Osteoblast (primary cell): ENCODE measurements at regions not wholly inside any gene's neighbourhood (a gene's known extent, or its start where the extent isn't known, plus 50 kb on each side); places are given as distances from the start of the nearest gene placed in this dataset.

Experiments used
- DNase-seq: peaks from one replicate; pipeline ENCODE4 v3.0.0; 2011; ENCODE audit warnings: low spot score, mixed read lengths; ENCODE audit not compliant: insufficient read length; ENCODE audit errors: missing footprints
- H2AFZ ChIP-seq: 2 replicates; pipeline ENCODE4 v1.6.0; 2011; ENCODE audit warnings: mild to moderate bottlenecking, low read length
- H3K27ac ChIP-seq: 2 replicates; pipeline ENCODE4 v1.5.1; 2011; ENCODE audit warnings: mild to moderate bottlenecking, low read depth, low read length, moderate library complexity
- H3K27me3 ChIP-seq: 2 replicates; pipeline ENCODE4 v1.6.0; 2012; ENCODE audit warnings: mild to moderate bottlenecking, control low read depth, inconsistent platforms, low read length, moderate library complexity; ENCODE audit not compliant: insufficient read depth
- H3K36me3 ChIP-seq: 2 replicates; pipeline ENCODE4 v1.5.1; 2011; ENCODE audit warnings: mild to moderate bottlenecking, low read length, control low read depth, moderate library complexity; ENCODE audit not compliant: insufficient read depth
- H3K4me1 ChIP-seq: 2 replicates; pipeline ENCODE4 v1.5.1; 2011; ENCODE audit warnings: mild to moderate bottlenecking, low read length, control low read depth, moderate library complexity; ENCODE audit not compliant: insufficient read depth
- H3K4me2 ChIP-seq: 2 replicates; pipeline ENCODE4 v1.6.0; 2011; ENCODE audit warnings: mild to moderate bottlenecking, low read length; ENCODE audit not compliant: insufficient read depth
- H3K4me3 ChIP-seq: fragments of 200-600 bp; sonication (generic); 3 replicates; pipeline ENCODE4 v1.5.1; 2012; ENCODE audit warnings: mild to moderate bottlenecking, low read length, inconsistent platforms; ENCODE audit not compliant: insufficient read depth
- H3K79me2 ChIP-seq: 2 replicates; pipeline ENCODE4 v1.6.0; 2012; ENCODE audit warnings: mild to moderate bottlenecking, low read length, control low read depth, inconsistent platforms; ENCODE audit not compliant: insufficient read depth
- H3K9me3 ChIP-seq: 2 replicates; pipeline ENCODE4 v1.5.1; 2011; ENCODE audit warnings: low read depth, low read length, control low read depth
- H4K20me1 ChIP-seq: 2 replicates; pipeline ENCODE4 v1.6.0; 2012; ENCODE audit warnings: mild to moderate bottlenecking, low read length, control low read depth; ENCODE audit not compliant: insufficient read depth
- CTCF ChIP-seq: IDR thresholded peaks from 2 replicates; pipeline ENCODE4 v1.5.1; 2011; ENCODE audit warnings: mild to moderate bottlenecking, low read depth, low read length, moderate library complexity; ENCODE audit errors: extremely low read depth

DNA sequence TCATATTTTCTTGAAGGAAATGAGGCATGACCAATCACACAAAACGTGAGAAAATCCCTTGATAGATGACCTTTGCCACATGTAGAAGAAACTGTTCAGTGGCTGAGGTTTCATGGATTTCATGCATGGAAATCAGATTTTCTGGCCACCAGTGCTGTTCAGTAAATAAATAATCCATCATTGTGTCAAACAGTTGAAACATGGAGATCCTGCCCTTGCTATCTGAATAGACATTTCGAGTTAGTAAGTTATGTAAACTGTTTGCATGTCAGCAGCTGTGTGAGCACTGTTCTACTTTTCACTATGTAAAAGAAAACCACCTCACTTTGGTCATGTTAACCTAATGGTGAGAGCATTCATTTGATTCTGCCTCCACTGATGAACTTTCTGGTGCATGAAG, 793.9 kb upstream of the EPHA7 start:
- H3K27ac ChIP-seq = no peak overlapping the region
- no peaks in the 10 kb centered on the region for H3K27me3 ChIP-seq
- TF ChIP-seq CTCF = no peak
- H3K4me1 ChIP-seq = no peaks in the 10 kb centered on the region
- H3K9me3 ChIP-seq = no peaks in the 10 kb centered on the region
- no peak overlapping the region for H3K4me2 ChIP-seq
- no peak for DNase-seq
- no peaks in the 10 kb centered on the region for H3K79me2 ChIP-seq
- H2AFZ ChIP-seq = no peak overlapping the region
- H3K4me3 ChIP-seq = no peak overlapping the region
- no peaks in the 10 kb centered on the region for H3K36me3 ChIP-seq
- H4K20me1 ChIP-seq = no peaks in the 10 kb centered on the region

GRCh38 chr6:94196891-94197290, 777.5 kb upstream of the EPHA7 start:
- no peaks in the 10 kb centered on the region for H3K27me3 ChIP-seq
- H3K4me2 ChIP-seq = no peak overlapping the region
- H3K27ac ChIP-seq = no peak overlapping the region
- H3K9me3 ChIP-seq = no peaks in the 10 kb centered on the region
- no peaks in the 10 kb centered on the region for H3K36me3 ChIP-seq
- no peaks in the 10 kb centered on the region for H3K4me1 ChIP-seq
- H3K4me3 ChIP-seq = no peak overlapping the region
- no peak for DNase-seq
- H2AFZ ChIP-seq = no peak overlapping the region
- TF ChIP-seq CTCF = no peak
- no peaks in the 10 kb centered on the region for H4K20me1 ChIP-seq
- no peaks in the 10 kb centered on the region for H3K79me2 ChIP-seq

- no peaks in the 10 kb centered on the region for H3K4me1 ChIP-seq
- H3K4me3 ChIP-seq = no peak overlapping the region
- no peaks in the 10 kb centered on the region for H3K36me3 ChIP-seq
- H4K20me1 ChIP-seq = no peaks in the 10 kb centered on the region
- H2AFZ ChIP-seq = no peak overlapping the region
- H3K27me3 ChIP-seq = no peaks in the 10 kb centered on the region
- no peak for DNase-seq
- TF ChIP-seq CTCF = no peak
- H3K79me2 ChIP-seq = no peaks in the 10 kb centered on the region
- no peaks in the 10 kb centered on the region for H3K9me3 ChIP-seq
- H3K27ac ChIP-seq = no peak overlapping the region
- no peak overlapping the region for H3K4me2 ChIP-seq
Measured at GRCh38 chr6:94190030-94190429, 770.7 kb upstream of the EPHA7 start.

- H3K4me2 ChIP-seq = no peak overlapping the region
- H4K20me1 ChIP-seq = no peaks in the 10 kb centered on the region
- H3K9me3 ChIP-seq = no peaks in the 10 kb centered on the region
- no peak overlapping the region for H2AFZ ChIP-seq
- no peaks in the 10 kb centered on the region for H3K27me3 ChIP-seq
- H3K27ac ChIP-seq = no peak overlapping the region
- no peaks in the 10 kb centered on the region for H3K79me2 ChIP-seq
- no peaks in the 10 kb centered on the region for H3K36me3 ChIP-seq
- H3K4me1 ChIP-seq = no peaks in the 10 kb centered on the region
- no peak for TF ChIP-seq CTCF
- H3K4me3 ChIP-seq = no peak overlapping the region
- DNase-seq = no peak
Measured at GRCh38 chr6:94184666-94185464, 765.5 kb upstream of the EPHA7 start.
